GM19351 (cell line): ENCODE measurements at regions not wholly inside any gene's neighbourhood (a gene's known extent, or its start where the extent isn't known, plus 50 kb on each side); places are given as distances from the start of the nearest gene placed in this dataset.

Experiments used
- ATAC-seq: cut with Tn5 transposase; IDR thresholded peaks from one replicate; pipeline ENCODE4 v1.9.1; 2021; ENCODE audit warnings: mild to moderate bottlenecking, moderate library complexity; ENCODE audit not compliant: unreplicated experiment

DNA sequence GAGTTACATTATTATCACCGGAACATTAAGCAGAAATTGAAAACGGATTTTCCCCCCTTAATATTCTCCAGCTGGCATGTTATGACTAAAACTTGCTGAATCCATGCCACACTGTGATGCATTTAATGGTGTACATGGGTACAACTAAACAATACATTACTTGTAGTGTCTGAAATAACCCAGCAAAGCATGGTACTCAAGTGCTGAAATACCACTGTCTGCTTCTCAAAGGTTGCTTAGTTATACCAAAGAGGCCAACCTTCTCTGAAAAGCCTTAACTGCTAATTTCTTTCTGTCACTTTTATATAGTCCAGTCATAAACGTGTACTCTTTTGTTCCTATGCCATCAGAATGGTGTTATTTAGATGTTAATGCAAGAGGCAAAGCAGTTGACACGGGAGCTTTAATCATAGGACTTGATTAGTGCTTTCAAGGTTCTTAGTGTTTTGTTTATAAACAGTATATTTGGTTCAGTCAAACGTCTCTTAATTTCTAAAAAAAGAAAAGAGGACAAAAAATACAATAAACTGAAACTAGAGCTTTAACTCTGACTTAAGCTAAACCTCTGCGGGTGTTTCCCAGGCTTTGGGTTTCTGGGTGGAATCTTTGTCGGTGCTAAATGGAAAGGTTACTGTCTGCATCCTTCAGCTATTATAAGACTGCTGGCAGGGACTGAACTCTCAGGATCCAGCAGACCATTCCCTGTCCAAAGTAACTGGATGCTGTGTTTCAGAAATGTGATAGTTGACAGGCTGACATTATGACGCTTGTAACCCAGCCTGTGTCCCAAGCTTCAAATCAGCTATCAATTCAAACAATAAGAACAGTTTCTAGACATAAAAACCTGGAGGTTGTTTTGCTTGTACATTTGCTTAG is 202.6 kb downstream of the PPP1R3A start:
- ATAC-seq, result no peak

DNA sequence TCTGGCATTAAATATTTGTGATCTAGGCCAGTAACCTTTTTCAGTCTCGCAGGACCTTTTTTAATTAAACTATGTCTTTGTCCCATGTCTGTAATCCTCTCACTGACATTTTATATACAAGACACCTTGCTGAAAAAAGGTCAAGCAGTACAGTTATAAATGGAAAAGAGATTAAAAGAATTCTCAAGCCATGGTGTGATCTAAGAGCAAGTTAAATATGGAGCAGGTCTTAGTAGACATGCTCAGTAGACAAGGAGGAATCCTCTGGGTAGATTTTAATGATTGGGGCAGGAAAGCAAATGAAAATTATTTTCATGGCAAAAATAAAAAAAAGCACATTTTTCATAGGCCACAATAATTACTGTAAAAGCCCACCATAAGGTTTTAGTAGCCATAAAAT is 203.5 kb downstream of the PPP1R3A start:
- ATAC-seq, result no peak

DNA sequence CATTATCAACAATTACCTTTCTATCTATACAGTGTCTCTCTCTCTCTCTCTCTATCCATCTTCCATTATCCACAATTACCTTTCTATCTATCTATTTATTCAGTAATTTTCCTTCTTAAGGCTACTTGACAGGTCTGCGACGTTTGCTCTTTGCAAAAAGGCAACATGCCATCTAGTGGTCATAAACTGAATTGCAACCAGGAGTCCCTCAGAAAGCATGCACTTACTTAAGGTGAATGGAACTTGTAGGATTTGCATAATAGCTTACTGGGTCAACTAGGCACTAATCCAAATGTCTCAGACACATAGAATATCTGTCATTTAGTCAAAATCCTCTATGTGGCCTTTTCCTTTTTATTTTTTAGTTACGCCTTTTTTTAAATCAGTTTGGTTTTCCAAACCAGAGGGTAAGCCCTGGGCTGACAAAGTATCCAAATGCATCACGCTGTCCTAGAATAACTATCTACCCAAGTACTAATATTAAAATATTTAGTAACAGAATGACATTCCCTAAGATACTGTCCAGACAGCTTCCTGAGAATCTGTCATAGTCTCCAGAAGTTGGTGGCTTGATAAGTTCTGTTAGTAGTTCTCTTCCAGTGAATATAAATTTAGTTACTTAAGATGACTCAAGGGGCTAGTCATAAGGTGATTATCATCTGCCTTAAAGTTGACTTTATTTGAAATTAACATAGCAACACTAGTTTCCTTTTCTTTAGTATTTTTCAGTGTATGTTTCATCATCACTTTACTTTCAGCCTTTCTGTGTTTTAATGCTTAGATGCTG is 208.3 kb downstream of the PPP1R3A start:
- peak; percentile 95 for ATAC-seq

DNA sequence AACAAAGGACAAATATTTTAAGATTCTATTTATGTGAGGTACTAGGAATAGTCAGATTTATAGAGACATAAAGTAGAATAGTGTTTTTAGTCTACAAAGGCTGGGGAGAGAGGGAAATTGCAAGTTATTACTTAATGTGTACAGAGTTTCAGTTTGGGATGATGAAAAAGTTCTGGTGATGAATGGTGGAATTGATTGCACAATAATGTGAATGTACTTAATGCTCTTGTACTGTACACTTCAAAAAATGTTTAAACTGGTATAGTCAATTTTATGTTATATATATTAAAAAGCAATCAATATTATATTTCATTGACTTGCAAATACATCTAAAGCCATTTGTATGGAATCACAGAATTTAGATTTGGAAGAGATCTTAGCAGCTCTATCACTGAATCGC is 213.4 kb downstream of the PPP1R3A start:
- no peak for ATAC-seq

DNA sequence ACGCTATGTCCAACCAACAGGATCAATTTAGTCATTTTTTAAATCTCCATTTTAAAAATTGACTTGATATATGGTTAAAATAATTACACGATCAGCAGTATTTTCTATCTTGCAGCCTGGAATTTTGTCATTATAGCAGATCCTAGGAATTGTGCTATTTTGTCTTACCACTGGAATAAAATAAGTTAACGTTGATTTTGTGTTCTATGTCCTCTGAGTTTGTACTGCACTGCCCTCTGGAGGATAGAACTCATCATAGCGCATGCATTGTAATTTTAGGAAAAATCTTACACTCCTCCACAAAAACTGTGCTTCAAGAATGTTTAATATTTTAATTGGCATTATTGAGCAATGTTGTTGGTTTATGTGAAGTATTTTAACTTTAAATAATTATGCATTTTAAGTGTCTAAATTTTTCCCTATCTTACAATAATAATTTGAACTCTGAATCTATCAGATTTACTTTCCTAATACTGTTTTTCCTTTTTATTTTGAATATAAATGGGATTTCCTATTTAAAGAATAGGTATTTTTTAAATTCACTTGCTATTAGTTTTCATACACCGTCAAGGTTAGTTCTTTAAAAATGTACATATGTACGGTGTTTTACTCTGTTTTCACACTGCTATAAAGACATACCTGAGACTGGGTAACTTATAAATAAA is 220.1 kb downstream of the PPP1R3A start:
- ATAC-seq, result peak; percentile 72

DNA sequence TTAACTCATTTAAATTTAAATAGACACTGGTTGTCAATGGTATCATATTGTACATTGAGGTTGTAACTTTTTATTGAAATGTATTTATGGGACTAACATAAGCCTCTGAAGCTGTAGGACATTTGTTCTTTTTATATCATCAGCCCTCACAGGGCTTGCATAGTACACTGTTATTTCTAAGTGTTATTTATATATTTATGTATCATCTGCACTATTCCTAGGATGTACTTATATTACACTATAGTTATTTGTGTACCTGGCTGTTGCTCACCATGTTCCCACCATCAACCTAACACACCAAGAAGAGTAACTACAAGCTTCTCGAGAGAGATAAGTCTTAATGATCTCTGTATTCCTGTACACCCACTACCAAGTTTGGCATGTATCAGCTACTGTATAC is 224.7 kb downstream of the PPP1R3A start:
- ATAC-seq, result no peak

DNA sequence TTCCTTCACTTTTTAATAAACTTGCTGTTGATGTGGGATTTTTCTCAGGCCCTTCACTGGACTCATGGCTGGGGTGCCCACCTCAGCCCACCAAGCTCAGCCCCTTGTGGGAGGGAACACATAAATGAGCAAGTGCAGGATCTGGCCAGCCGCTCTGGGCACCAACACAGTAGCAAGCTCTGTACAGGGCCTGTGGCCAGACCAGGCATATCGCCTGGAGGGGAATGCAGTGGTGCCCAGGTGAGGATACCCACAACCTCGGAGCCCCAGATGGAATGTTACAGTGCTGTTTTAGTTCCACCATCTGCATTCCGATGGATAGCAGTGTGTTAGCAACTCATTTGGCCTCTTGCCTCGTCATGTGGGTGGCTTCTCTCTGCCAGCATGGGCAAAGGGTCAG is 234.6 kb downstream of the PPP1R3A start:
- no peak for ATAC-seq

DNA sequence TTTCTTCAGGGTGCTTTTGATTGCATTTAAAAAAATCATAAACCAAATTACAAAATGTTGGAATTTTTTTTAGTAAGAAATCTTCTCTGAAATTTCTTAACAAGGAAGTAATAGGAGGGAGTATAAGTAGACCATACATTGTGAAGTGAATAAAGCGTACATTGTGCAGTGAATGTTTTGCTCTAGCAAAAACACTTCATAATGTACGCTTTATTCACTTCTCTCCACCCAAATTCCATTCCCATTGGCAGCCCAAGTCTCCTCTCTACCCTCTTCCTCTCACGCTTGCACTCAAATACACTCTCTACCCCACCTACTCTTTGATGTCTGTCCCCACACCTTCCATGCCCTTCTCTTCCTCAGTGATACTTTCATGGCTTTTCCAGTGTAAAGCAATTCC is 241.0 kb downstream of the PPP1R3A start:
- ATAC-seq, result no peak

DNA sequence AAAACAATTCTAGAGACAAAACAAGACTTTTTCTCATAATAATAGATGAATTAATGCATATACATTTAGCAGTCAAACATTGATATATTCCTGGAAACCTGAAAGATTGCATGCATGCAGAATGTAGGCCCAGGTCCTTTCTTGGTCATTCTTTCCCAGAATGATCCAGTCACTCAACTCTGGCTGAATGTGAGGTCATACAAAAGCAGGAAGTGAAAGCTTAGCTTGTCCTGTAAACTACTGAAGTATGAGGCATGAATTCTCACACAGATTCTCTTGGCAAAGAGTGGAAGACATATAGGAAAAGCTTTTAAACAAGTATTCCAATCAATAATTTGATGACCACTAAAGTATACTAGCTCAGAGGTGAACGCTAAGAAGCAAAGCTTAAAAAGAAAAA is 253.9 kb downstream of the PPP1R3A start:
- ATAC-seq, result no peak

DNA sequence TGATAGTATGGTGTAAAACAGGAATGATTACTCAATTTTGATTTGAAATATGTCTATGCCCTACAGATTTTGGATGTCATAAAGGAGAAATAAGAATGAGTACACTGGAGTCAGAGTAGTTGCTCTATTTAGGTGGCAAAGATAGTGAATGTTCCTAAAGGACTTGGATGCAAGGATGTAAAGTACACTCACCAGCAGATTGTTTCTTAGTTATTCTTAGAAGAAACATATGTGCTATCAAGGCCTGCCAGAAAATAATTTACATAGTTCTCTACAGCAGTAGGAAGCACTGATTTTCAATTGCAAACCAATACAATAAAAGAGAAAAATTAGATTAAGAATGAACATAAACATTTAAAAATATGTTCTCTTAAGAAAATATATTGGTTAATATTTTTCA is 259.4 kb downstream of the PPP1R3A start:
- ATAC-seq, result no peak

DNA sequence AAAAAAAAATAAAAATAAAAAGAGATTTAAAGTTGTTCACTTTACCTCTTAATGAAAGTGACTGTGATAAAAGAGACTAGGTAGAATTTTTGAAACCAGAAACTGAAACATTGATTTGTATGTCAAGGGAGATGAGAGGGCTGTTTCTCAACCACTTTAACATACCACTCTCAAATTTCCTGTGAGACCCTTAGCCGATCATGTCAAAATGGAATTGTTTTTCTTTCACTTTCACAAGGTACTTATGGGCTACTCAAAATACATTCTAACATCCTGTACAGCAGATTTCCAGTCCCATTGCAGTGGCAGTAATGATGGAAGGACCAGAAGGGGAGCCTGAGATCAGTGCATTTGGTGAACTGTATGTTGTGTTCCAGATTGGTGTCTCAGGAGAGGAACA is 261.2 kb downstream of the PPP1R3A start:
- peak; percentile 94 for ATAC-seq

DNA sequence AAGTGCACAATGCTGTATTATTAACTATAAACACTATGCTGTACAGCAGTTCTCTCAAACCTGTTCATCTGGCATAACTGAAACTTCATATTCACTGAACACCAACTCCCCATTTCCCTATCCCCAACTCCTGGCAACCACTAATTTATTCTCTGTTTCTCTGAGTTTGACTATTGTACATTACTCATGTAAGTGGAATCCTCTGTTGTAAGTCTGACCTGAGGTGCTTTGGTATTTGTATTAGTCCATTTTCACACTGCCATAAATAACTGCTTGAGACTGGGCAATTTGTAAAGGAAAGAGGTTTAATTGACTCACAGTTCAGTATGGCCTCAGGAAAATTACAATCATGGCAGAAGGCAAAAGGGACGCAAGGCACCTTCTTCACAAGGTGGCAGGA is 266.3 kb downstream of the PPP1R3A start:
- no peak for ATAC-seq

DNA sequence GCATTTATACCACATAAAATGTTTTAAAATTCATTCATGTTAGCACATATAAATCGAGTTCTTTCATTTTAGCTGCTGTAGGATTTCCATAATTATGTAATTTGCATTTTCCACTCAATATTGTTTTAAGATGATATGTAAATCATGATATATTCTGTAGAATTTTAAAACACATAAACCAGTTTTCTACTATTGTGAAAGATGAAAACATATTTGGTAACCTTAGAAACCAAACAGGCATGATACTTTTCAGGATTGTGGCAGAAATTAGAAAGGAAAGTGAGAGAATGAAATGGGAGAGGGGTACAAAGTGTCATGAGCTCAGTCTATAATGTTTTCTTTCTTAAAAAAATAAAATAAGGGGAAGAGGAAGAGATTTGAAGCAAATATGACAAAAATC is 269.3 kb downstream of the PPP1R3A start:
- no peak for ATAC-seq

DNA sequence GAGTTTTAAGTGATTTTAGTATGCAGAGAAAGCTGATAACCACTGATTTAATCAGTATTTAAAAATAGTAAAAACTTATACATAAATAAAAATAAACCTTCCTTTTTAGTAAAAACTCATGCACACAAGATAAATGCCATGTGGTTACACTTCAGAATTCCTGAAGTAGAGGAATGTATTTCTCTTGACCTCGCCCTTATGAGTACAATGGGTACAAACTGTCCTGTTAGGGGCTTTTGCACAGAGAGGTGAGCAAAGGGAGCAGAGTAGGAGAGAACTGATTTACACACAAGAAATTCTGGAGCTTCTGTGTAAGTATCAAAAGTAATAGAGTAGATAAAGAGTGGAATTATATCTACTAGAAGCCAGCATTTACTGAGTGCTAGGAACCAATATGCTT is 279.6 kb downstream of the PPP1R3A start:
- no peak for ATAC-seq

DNA sequence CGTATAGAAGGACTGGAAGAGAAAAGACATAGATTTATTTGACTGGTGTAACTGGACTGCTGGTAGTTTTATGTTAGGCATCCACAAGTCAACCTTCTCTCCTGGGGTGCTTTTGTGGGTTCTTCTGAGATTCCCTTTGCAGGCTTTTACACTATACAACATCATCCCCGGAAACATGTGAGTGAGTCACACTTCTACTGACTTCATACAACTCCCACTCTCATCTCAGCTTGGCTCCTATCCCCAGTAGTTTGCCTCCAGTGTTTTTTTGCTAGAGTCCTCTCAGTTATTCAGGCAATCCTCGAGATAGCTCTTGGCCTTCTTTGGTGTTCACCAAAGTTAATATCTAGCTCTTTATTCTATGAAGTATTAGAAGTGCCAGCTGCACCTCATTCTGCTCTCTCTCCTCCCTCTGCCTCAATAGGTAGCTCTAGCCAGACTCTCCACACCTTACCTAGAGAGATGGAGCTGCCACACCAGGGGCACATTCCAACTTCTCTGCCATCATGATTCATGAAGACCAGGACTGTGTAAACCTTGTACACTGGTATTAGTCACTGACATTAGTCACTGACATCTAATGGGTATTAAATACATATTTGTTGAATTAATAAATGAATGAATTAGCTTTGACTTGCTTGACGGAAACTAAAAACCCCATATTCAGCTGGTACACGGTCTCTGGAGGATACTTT is 281.9 kb downstream of the PPP1R3A start:
- no peak for ATAC-seq

DNA sequence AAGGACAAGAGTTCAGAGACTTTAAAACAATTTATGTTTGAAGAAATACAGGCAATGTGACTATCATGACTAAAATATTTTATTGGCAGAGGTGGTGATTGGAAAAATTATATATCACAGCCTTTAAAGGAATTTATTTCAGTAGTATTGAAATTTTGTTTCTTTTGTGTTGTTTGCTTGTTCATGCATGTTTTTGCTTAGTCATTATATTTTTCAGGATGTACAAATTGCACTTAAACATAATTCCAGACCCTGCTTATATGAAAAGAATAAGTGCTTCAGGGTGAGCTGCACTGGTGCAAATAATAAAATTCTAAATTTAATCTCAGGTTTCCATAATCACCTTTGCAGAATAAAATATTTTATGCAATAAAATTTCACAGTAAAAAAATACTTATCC is 283.3 kb downstream of the PPP1R3A start:
- ATAC-seq, result no peak

DNA sequence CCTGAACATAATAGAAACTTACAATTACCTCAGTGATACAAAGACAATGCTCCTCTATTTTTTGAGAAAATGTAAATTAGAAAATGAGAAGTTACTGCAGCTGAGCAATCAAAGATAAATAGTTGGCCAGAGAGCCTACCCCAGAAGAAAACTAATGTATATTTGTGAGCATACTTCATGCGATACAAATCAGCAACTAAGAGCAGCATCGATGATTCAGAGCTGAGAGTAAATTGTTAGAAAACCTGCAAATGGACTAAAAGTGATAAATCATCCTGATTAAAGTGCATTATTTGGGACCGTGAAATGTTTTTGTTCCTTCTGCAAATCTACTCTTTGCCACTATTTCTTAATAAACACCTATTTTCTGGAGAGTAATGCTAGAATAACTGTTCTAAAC is 285.7 kb downstream of the PPP1R3A start:
- no peak for ATAC-seq

DNA sequence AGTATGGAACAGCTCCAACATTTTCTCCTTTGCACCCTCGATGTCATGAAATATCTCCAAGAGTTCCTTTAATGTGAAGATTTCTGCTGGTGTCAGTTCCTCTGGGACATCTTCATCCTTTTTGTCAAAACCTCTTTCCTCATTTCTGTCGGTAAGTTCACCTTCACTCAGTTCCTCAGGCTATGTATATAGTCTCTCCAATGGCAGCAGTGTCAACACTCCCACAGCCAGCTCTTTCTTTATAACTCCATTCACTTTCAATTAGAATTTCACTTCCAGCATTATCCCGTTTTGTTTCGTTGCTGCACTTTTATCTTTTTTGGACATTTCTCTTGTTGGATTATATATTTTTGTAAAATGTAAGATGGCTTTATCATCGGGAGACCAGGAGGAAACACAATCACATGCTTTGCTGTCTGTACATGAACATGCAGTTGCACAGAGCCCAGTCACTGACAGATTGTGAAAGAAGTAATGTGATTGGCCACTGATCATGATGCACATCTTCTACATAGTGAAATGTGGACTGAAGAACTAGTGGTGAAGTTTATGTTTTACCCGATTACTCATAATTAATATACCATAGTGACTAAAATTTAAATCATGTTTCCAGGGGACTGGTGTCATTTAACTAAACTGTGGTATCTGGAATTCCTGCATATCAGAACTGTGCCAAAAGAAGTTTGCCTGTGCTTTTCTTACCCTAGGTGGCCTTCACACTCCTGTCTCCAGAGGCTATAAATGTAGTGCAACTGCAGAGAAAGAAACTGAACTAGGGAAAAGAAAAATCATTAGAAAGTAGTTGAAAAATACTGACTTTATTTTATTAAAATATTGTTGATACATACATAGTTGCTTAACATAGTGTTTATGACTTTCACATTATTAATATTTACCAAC is 289.6 kb downstream of the PPP1R3A start:
- no peak for ATAC-seq

DNA sequence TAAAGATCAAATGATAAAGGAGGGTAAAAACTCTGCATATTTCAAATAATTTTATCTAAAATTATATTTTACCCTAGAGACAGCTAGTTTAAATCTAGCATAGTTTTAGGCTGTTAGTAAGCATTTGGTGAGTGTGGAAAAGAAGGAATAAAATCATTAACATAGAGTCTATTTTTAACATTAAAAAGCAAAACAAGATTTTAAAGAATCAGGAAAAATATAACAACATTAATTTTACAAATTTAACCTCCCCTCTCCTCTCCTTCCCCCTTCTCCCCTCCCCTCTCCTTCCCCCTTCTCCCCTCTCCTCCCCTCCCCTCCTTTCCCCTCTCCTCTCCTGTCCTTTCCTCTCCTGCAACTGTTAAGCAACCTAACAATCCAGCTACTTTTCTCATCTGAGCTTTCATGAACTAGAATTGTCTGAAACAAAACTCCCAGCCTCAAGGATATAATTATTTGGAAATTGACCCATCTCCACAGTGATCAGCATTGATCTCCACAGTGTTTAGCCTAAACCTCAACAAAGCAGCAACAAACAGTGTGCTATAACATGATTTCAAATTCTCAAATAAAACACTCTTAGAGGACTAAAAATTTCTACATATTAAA is 293.2 kb downstream of the PPP1R3A start:
- no peak for ATAC-seq

DNA sequence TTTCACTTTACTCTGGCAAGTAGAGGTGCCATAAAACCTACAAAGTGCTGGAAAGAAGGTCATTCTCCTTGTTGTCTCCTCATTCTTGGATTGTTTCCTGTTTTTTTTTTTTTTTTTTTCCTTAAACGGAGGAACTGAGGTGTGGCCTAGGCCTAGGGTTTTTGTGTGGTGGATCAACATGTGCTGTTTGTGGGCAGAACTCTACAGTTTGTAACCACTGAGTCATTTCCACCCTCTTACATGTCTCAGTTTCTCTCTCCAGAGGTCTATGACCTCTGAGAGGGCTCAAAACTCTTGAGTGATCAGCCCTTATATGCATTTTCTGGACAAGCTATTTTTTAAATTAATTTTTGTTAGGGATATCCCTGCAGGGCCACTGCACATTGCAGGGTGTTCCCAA is 296.0 kb downstream of the PPP1R3A start:
- peak; percentile 44 for ATAC-seq
